Sigmoid colon (tissue), 6 donors: ENCODE measurements at regions not wholly inside any gene's neighbourhood (a gene's known extent, or its start where the extent isn't known, plus 50 kb on each side); places are given as distances from the start of the nearest gene placed in this dataset.

Source experiments
- DNase-seq: peaks from one replicate; pipeline ENCODE4 v3.0.0-alpha.2; 2019
- H3K27ac ChIP-seq, 4 donors: fragments of 200-600 bp; sonication (generic); one replicate each; pipeline ENCODE4 v1.5.1; 2016 to 2019; ENCODE audit warnings: mild to moderate bottlenecking in 1 of 4
- H3K27me3 ChIP-seq, 3 donors: fragments of 200-600 bp; sonication (generic); one replicate each; pipeline ENCODE4 v1.5.1; 2019; ENCODE audit warnings: mild to moderate bottlenecking in 1 of 3
- H3K36me3 ChIP-seq, 4 donors: fragments of 200-600 bp; sonication (generic); one replicate each; pipeline ENCODE4 v1.5.1; 2016 to 2019
- H3K4me1 ChIP-seq, 4 donors: fragments of 200-600 bp; sonication (generic); one replicate each; pipeline ENCODE4 v1.5.1; 2017 to 2019
- H3K4me3 ChIP-seq, 4 donors: fragments of 200-600 bp; sonication (generic); one replicate each; pipeline ENCODE4 v1.5.1; 2017 to 2019; ENCODE audit warnings: mild to moderate bottlenecking in 2 of 4, moderate library complexity in 1 of 4
- H3K9me3 ChIP-seq, 4 donors: fragments of 200-600 bp in 3 of 4; sonication (generic) in 3 of 4; one replicate each; pipeline versions ENCODE4 v1.5.1 to v1.6.1; 2013 to 2019
- CTCF ChIP-seq, 4 experiments: fragments of 450-650 bp in 3 of 4; fragments of 200-600 bp in 1 of 4; IDR thresholded peaks; one replicate each; pipeline ENCODE4 v1.5.1; 2016 to 2019; ENCODE audit warnings: antibody characterized with exemption in 4 of 4, mild to moderate bottlenecking in 3 of 4, moderate library complexity in 2 of 4
- EP300 ChIP-seq, 4 donors: sonication (generic); formaldehyde crosslinking; IDR thresholded peaks; one replicate each; pipeline ENCODE4 v1.6.1; 2017; ENCODE audit warnings: antibody characterized with exemption in 4 of 4
- POLR2A ChIP-seq, 2 donors: fragments of 450-650 bp; IDR thresholded peaks; one replicate each; pipeline ENCODE4 v1.6.1; 2016; ENCODE audit warnings: antibody characterized with exemption in 2 of 2, mild to moderate bottlenecking in 2 of 2, moderate library complexity in 2 of 2
- POLR2AphosphoS5 ChIP-seq, 4 donors: sonication (generic); formaldehyde crosslinking; IDR thresholded peaks; one replicate each; pipeline ENCODE4 v1.6.1; 2017; ENCODE audit warnings: antibody characterized with exemption in 4 of 4
- WGBS, 2 donors: extraction: QIAGEN DNeasy Blood & Tissue Kit; methylation state at CpG; one replicate each; pipeline ENCODE4 v1.1.7; 2013; 5-methylcytosine and 5-hydroxymethylcytosine counted together
- intact Hi-C: fragments of 100-400 bp; cut with DNase I; formaldehyde crosslinking; loops from one replicate; pipeline ENCODE4 v1.15.1; 2023
- donor health status: healthy with polysubstance abuse.
- donor health status: healthy.

GRCh38 chr11:44372989-44373388 lies 63.0 kb upstream of the ALX4 start:
- TF ChIP-seq POLR2A (IDR thresholded peaks at IDR 0.05), result no peak
- TF ChIP-seq CTCF (IDR thresholded peaks at IDR 0.05), result no peak
- TF ChIP-seq POLR2AphosphoS5 (IDR thresholded peaks at IDR 0.05), result no peak
- no peak for TF ChIP-seq EP300 (IDR thresholded peaks at IDR 0.05)
- no peak overlapping the region for H3K27ac ChIP-seq
- peaks cover 0 to 6% (median 2%) of the 10 kb centered on the region in 4 donors for H3K9me3 ChIP-seq
- intact Hi-C loops, result no loop called here
- no peaks in the 10 kb centered on the region for H3K27me3 ChIP-seq
- DNase-seq, result no peak
- no peak overlapping the region for H3K4me3 ChIP-seq
- H3K4me1 ChIP-seq, result no peaks in the 10 kb centered on the region
- 61 to 63% methylated on average over 3 of the region's 3 CpGs for WGBS, 2 donors
- no peaks in the 10 kb centered on the region for H3K36me3 ChIP-seq

GRCh38 chr11:44374001-44374400 lies 64.1 kb upstream of the ALX4 start:
- no peak for DNase-seq
- intact Hi-C loops, result no loop called here
- no peak overlapping the region for H3K27ac ChIP-seq
- no peaks in the 10 kb centered on the region for H3K27me3 ChIP-seq
- H3K9me3 ChIP-seq, result peaks cover 0 to 8% (median 2%) of the 10 kb centered on the region in 4 donors
- TF ChIP-seq POLR2A (IDR thresholded peaks at IDR 0.05), result no peak
- no peak for TF ChIP-seq CTCF (IDR thresholded peaks at IDR 0.05)
- TF ChIP-seq EP300 (IDR thresholded peaks at IDR 0.05), result no peak
- no peak for TF ChIP-seq POLR2AphosphoS5 (IDR thresholded peaks at IDR 0.05)
- no peaks in the 10 kb centered on the region for H3K36me3 ChIP-seq
- H3K4me3 ChIP-seq, result no peak overlapping the region
- H3K4me1 ChIP-seq, result no peaks in the 10 kb centered on the region

GRCh38 chr11:44376423-44376822 lies 66.5 kb upstream of the ALX4 start:
- no peaks in the 10 kb centered on the region for H3K36me3 ChIP-seq
- H3K9me3 ChIP-seq, result peaks cover 0 to 8% (median 2%) of the 10 kb centered on the region in 4 donors
- WGBS, 2 donors, result 78 to 86% methylated on average over 4 of the region's 4 CpGs
- H3K4me1 ChIP-seq, result no peaks in the 10 kb centered on the region
- no peak overlapping the region for H3K27ac ChIP-seq
- no peak overlapping the region for H3K4me3 ChIP-seq
- DNase-seq, result no peak
- intact Hi-C loops, result no loop called here
- no peak for TF ChIP-seq EP300 (IDR thresholded peaks at IDR 0.05)
- no peak for TF ChIP-seq POLR2AphosphoS5 (IDR thresholded peaks at IDR 0.05)
- TF ChIP-seq CTCF (IDR thresholded peaks at IDR 0.05), result no peak
- TF ChIP-seq POLR2A (IDR thresholded peaks at IDR 0.05), result no peak
- H3K27me3 ChIP-seq, result peaks cover 0 to 18% (median 12%) of the 10 kb centered on the region in 3 donors

GRCh38 chr11:44377121-44377520 lies 67.2 kb upstream of the ALX4 start:
- intact Hi-C loops, result no loop called here
- no peak overlapping the region for H3K27ac ChIP-seq
- H3K4me3 ChIP-seq, result no peak overlapping the region
- WGBS, 2 donors, result 57 to 65% methylated on average over 2 of the region's 2 CpGs
- H3K36me3 ChIP-seq, result no peaks in the 10 kb centered on the region
- peaks cover 0 to 8% (median 2%) of the 10 kb centered on the region in 4 donors for H3K9me3 ChIP-seq
- TF ChIP-seq EP300 (IDR thresholded peaks at IDR 0.05) (no peak), POLR2AphosphoS5 (IDR thresholded peaks at IDR 0.05) (no peak), CTCF (IDR thresholded peaks at IDR 0.05) (no peak), POLR2A (IDR thresholded peaks at IDR 0.05) (no peak)
- H3K27me3 ChIP-seq, result peaks cover 0 to 18% (median 12%) of the 10 kb centered on the region in 3 donors
- no peak for DNase-seq
- H3K4me1 ChIP-seq, result no peaks in the 10 kb centered on the region

GRCh38 chr11:44377914-44378321 lies 68.0 kb upstream of the ALX4 start:
- intact Hi-C loops, result no loop called here

More at GRCh38 chr11:44377914-44378321, 68.0 kb upstream of the ALX4 start:
- peaks cover 0 to 18% (median 12%) of the 10 kb centered on the region in 3 donors for H3K27me3 ChIP-seq
- DNase-seq, result no peak
- 88 to 91% methylated on average over 4 of the region's 4 CpGs for WGBS, 2 donors
- no peaks in the 10 kb centered on the region for H3K4me1 ChIP-seq
- H3K36me3 ChIP-seq, result no peaks in the 10 kb centered on the region
- TF ChIP-seq POLR2A (IDR thresholded peaks at IDR 0.05) (no peak), EP300 (IDR thresholded peaks at IDR 0.05) (no peak), POLR2AphosphoS5 (IDR thresholded peaks at IDR 0.05) (no peak), CTCF (IDR thresholded peaks at IDR 0.05) (no peak)
- H3K4me3 ChIP-seq, result no peak overlapping the region
- no peak overlapping the region for H3K27ac ChIP-seq
- H3K9me3 ChIP-seq, result peaks cover 0 to 8% (median 2%) of the 10 kb centered on the region in 4 donors
